ENCODE measurements at regions not wholly inside any gene's neighbourhood (a gene's known extent, or its start where the extent isn't known, plus 50 kb on each side); places are given as distances from the start of the nearest gene placed in this dataset.

DNA sequence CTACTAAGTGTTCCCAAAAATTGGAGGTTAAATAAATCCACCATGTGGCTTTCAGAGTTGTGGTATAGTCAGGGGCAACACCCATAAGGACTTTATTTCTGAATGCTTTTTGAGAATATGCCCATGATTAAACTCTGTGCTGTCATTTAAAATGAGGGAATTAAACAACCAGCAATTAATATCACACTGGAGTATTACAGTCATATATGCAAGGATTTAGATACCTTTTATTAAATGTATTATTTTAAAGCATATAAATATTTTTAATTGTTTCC is 227.6 kb downstream of the ZPLD1 start:
- DNase-seq, result no peak
- Histone ChIP-seq H3K27me3 (ENCODE audit: insufficient read depth, low read depth, severe bottlenecking) (no peaks in the 10 kb centered on the region), H3K4me3 (ENCODE audit: low read depth, low read length) (no peak overlapping the region), H3K36me3 (no peaks in the 10 kb centered on the region), H3K27ac (no peak overlapping the region), H3K9me3 (ENCODE audit: severe bottlenecking) (no peaks in the 10 kb centered on the region)
- TF ChIP-seq, protein P1, sequence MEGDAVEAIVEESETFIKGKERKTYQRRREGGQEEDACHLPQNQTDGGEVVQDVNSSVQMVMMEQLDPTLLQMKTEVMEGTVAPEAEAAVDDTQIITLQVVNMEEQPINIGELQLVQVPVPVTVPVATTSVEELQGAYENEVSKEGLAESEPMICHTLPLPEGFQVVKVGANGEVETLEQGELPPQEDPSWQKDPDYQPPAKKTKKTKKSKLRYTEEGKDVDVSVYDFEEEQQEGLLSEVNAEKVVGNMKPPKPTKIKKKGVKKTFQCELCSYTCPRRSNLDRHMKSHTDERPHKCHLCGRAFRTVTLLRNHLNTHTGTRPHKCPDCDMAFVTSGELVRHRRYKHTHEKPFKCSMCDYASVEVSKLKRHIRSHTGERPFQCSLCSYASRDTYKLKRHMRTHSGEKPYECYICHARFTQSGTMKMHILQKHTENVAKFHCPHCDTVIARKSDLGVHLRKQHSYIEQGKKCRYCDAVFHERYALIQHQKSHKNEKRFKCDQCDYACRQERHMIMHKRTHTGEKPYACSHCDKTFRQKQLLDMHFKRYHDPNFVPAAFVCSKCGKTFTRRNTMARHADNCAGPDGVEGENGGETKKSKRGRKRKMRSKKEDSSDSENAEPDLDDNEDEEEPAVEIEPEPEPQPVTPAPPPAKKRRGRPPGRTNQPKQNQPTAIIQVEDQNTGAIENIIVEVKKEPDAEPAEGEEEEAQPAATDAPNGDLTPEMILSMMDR (IDR thresholded peaks at IDR 0.05; ENCODE audit: low read depth, low read length), result no peak

DNA sequence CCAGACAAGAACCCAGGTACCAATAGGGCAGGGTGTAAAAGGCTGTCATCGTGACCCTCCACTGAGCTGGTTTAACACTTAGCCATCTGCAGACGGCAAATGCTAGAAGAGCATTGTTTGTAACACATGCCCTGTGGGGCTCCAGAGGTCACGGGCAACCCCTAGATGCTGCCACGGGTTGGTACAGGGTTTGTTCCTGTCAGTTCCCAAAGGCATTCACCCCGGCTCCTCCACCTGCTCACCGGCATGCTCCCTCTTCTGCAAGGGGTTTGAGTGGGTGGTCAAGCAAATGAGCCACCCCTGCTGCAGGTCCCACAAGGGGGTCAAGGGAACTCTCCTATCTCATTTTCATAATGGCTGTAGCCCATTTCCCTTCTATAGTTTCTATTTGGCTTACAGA is 229.3 kb downstream of the ZPLD1 start:
- Histone ChIP-seq H3K27me3 (ENCODE audit: insufficient read depth, low read depth, severe bottlenecking) (no peaks in the 10 kb centered on the region), H3K36me3 (no peaks in the 10 kb centered on the region), H3K9me3 (ENCODE audit: severe bottlenecking) (no peaks in the 10 kb centered on the region), H3K27ac (no peak overlapping the region), H3K4me3 (ENCODE audit: low read depth, low read length) (no peak overlapping the region)
- TF ChIP-seq, protein P1 (IDR thresholded peaks at IDR 0.05; ENCODE audit: low read depth, low read length), result no peak
- no peak for DNase-seq

DNA sequence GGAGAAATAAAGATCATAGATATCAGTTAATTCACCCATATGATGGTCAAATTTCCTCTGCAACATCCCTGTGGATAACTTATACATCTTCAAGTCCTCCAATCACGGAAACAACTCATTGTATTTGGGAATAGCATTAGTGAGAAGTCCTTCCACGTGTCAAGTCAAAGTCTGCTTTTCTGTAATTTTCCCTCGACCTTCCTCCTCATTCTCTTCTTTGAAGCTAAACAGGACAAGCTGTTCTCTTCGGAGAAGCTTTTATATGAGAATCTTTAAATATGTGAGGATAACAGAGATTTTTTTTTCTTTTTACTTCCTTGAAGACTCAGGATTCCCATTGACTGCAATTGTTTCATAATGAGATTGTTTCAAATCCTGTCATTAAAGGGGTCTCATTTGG is 230.4 kb downstream of the ZPLD1 start:
- Histone ChIP-seq H3K27ac (no peak overlapping the region), H3K9me3 (ENCODE audit: severe bottlenecking) (no peaks in the 10 kb centered on the region), H3K27me3 (ENCODE audit: insufficient read depth, low read depth, severe bottlenecking) (no peaks in the 10 kb centered on the region), H3K36me3 (no peaks in the 10 kb centered on the region), H3K4me3 (ENCODE audit: low read depth, low read length) (no peak overlapping the region)
- DNase-seq, result no peak
- TF ChIP-seq, protein P1 (IDR thresholded peaks at IDR 0.05; ENCODE audit: low read depth, low read length), result no peak

DNA sequence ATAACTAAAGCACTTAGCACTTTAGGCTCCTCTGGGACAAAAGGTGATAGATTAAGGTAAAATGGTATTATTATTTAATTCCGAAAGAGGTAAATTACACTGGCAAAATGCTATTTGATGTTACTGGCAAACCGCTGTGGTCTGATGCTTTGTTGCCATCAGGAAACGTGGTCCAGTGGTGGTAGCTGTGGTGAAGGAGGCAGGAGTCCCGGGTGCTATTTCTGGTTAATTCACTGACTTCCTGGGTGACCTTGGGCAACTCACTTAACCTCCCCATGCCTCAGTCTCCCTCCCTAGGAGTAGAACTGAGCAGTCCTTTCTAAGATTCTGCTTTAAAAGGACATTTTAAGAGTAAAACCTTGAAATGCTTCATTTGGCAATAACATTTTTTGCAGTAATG is 233.4 kb downstream of the ZPLD1 start:
- H3K27me3 ChIP-seq (ENCODE audit: insufficient read depth, low read depth, severe bottlenecking), result no peaks in the 10 kb centered on the region
- TF ChIP-seq, protein P1 (IDR thresholded peaks at IDR 0.05; ENCODE audit: low read depth, low read length), result no peak
- no peak for DNase-seq
- no peak overlapping the region for H3K4me3 ChIP-seq (ENCODE audit: low read depth, low read length)
- no peaks in the 10 kb centered on the region for H3K36me3 ChIP-seq
- H3K27ac ChIP-seq, result no peak overlapping the region
- H3K9me3 ChIP-seq (ENCODE audit: severe bottlenecking), result no peaks in the 10 kb centered on the region

DNA sequence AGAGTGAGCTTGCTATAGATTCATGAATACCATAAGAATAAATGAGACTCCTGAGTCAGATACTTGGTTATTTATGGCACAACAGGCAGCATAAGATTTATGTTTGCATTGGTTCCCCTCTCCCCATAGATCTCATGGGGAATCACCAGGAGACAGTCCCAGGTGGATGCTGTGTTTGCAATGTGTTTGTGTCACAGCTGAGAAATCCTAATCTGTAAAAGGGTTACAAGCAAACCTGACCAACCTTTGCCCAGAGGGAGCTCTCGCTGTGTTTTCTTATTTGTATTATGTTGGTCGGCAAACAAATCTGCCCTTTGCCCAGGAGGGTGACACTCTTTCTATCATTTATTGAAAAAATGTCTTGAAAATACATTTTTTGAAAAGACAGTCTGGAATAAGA is 236.2 kb downstream of the ZPLD1 start:
- Histone ChIP-seq H3K4me3 (ENCODE audit: low read depth, low read length) (no peak overlapping the region), H3K9me3 (ENCODE audit: severe bottlenecking) (no peaks in the 10 kb centered on the region), H3K27me3 (ENCODE audit: insufficient read depth, low read depth, severe bottlenecking) (no peaks in the 10 kb centered on the region), H3K36me3 (no peaks in the 10 kb centered on the region), H3K27ac (no peak overlapping the region)
- TF ChIP-seq, protein P1 (IDR thresholded peaks at IDR 0.05; ENCODE audit: low read depth, low read length), result no peak
- DNase-seq, result no peak

DNA sequence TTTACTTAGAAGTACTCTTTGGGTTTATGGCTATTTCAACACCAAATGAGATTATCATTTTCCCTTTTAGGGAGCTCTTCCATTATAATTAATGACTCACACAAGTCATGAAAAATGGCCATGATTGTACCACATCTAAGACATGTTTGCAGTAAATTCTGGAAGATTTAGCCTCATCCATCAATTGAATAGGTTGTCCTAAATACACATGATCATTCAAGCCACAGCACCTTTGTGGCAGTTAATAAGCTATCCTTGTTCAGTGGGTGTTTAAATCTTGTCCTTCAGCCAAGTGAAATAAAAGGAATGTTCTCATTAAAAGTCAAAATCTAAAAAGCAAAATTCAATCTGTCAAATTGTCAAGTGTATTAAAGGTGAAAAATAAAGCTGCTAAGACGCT is 237.5 kb downstream of the ZPLD1 start:
- H3K27me3 ChIP-seq (ENCODE audit: insufficient read depth, low read depth, severe bottlenecking), result no peaks in the 10 kb centered on the region
- no peaks in the 10 kb centered on the region for H3K9me3 ChIP-seq (ENCODE audit: severe bottlenecking)
- no peak for DNase-seq
- no peaks in the 10 kb centered on the region for H3K36me3 ChIP-seq
- TF ChIP-seq, protein P1 (IDR thresholded peaks at IDR 0.05; ENCODE audit: low read depth, low read length), result no peak
- no peak overlapping the region for H3K4me3 ChIP-seq (ENCODE audit: low read depth, low read length)
- no peak overlapping the region for H3K27ac ChIP-seq
